PC-3 (cell line): ENCODE measurements at regions not wholly inside any gene's neighbourhood (a gene's known extent, or its start where the extent isn't known, plus 50 kb on each side); places are given as distances from the start of the nearest gene placed in this dataset.

Experiments used
- ATAC-seq: fragments of 200-7000 bp; cut with Tn5 transposase; 2 replicates; pipeline ENCODE4 v1.9.1; 2020; ENCODE audit warnings: mild to moderate bottlenecking, moderate library complexity
- BruUV-seq: library from RNA; stranded (reverse); fragments of 400-500 nt; replicated peaks from 2 replicates; lab custom pipeline; 2021; lab: Mats Ljungman, UMichigan
- CTCF ChIA-PET: fragments of 300-600 bp; sonication (Branson Sonifier 250); formaldehyde crosslinking; loops from one replicate; lab custom pipeline; 2022; ENCODE audit warnings: antibody characterized with exemption; lab: Charles Lee
- POLR2A ChIA-PET: fragments of 300-600 bp; sonication (Branson Sonifier 250); formaldehyde crosslinking; loops from one replicate; lab custom pipeline; 2022; ENCODE audit warnings: antibody characterized with exemption; ENCODE audit not compliant: unreplicated experiment; lab: Charles Lee
- DNase-seq: peaks from one replicate; pipeline ENCODE4 v3.0.0-alpha.2; 2015
- H2AFZ ChIP-seq: fragments of 300-600 bp; sonication (generic); 2 replicates; pipeline ENCODE4 v1.6.0; 2016; ENCODE audit warnings: antibody characterized with exemption, low read length
- H3F3A ChIP-seq: fragments of 300-600 bp; sonication (generic); one replicate; pipeline ENCODE4 v1.6.0; 2017; ENCODE audit warnings: antibody characterized with exemption, low read length, control low read depth, mild to moderate bottlenecking; ENCODE audit not compliant: unreplicated experiment
- H3K27ac ChIP-seq: fragments of 300-600 bp; sonication (generic); 2 replicates; pipeline ENCODE4 v1.5.1; 2016; ENCODE audit warnings: mild to moderate bottlenecking, low read length
- H3K27me3 ChIP-seq: fragments of 300-600 bp; sonication (generic); 2 replicates; pipeline ENCODE4 v1.6.1; 2016; ENCODE audit warnings: low read length, mixed read lengths
- H3K36me3 ChIP-seq: fragments of 300-600 bp; sonication (generic); 2 replicates; pipeline ENCODE4 v1.6.1; 2016; ENCODE audit warnings: low read depth, mixed run types, low read length, mixed read lengths
- H3K4me1 ChIP-seq: fragments of 300-600 bp; sonication (generic); 2 replicates; pipeline ENCODE4 v1.5.1; 2016; ENCODE audit warnings: low read length; ENCODE audit not compliant: insufficient read depth
- H3K4me2 ChIP-seq: fragments of 300-600 bp; sonication (generic); 2 replicates; pipeline ENCODE4 v1.6.0; 2016; ENCODE audit warnings: low read length
- H3K4me3 ChIP-seq: fragments of 300-600 bp; sonication (generic); 2 replicates; pipeline ENCODE4 v1.5.1; 2016; ENCODE audit warnings: mild to moderate bottlenecking, low read length, mixed read lengths
- H3K79me2 ChIP-seq: fragments of 300-600 bp; sonication (generic); 2 replicates; pipeline ENCODE4 v1.6.1; 2017; ENCODE audit warnings: low read length, mixed read lengths
- H3K9ac ChIP-seq: fragments of 300-600 bp; sonication (generic); 2 replicates; pipeline ENCODE4 v1.6.0; 2016; ENCODE audit warnings: mild to moderate bottlenecking, low read length
- H3K9me2 ChIP-seq: fragments of 300-600 bp; sonication (generic); replicated peaks from 2 replicates; pipeline ENCODE4 v1.6.1; 2016; ENCODE audit warnings: mixed run types, low read length, mixed read lengths
- H3K9me3 ChIP-seq: fragments of 300-600 bp; sonication (generic); 2 replicates; pipeline ENCODE4 v1.6.1; 2016; ENCODE audit warnings: low read length, mixed read lengths
- H4K20me1 ChIP-seq: fragments of 300-600 bp; sonication (generic); 2 replicates; pipeline ENCODE4 v1.6.1; 2016; ENCODE audit warnings: low read length, mixed read lengths
- EZH2 ChIP-seq: fragments of 300-600 bp; sonication (generic); IDR thresholded peaks from one replicate; pipeline ENCODE4 v1.6.1; 2017; ENCODE audit warnings: antibody characterized with exemption, mild to moderate bottlenecking, low read length; ENCODE audit not compliant: unreplicated experiment
- EZH2phosphoT487 ChIP-seq: fragments of 300-600 bp; sonication (generic); IDR thresholded peaks from 2 replicates; pipeline ENCODE4 v1.6.1; 2018; ENCODE audit warnings: mild to moderate bottlenecking, antibody characterized with exemption, low read length, borderline replicate concordance
- intact Hi-C: fragments of 100-400 bp; cut with micrococcal nuclease; formaldehyde crosslinking; loops from 2 replicates; pipeline ENCODE4 v1.9.0; 2023
- TF ChIP-seq, protein P1 (sequence below): fragments of 300-600 bp; sonication (generic); conservative IDR thresholded peaks from 2 replicates; pipeline ENCODE4 v1.5.1; 2017; ENCODE audit warnings: antibody characterized with exemption, low read depth, mild to moderate bottlenecking, low read length

DNA sequence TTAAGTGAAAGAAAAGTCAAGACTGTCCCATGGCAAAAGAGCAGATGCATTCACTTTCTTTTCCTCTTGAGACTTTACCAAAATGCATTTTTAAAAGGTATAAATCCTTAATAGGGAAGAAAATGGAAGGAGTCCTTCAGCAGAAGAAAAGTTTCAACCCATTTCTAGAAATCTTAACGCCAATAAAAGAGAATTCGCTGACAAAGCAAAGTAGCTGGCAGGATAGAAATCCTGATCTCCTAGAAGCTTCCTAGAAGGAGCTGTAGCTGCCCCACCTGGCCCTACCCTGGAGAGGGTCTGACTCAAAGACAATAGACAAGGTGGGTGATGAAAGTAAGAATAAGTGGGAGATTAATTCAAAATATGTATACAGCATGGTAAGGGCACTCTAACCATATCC lies 144.9 kb upstream of the PKDCC start:
- H3K27ac ChIP-seq: no peak overlapping the region
- DNase-seq (no peak), ATAC-seq (no peak)
- no peaks in the 10 kb centered on the region for H4K20me1 ChIP-seq
- no peak overlapping the region for H3K4me3 ChIP-seq
- TF ChIP-seq EZH2phosphoT487 (no peak), EZH2 (no peak)
- TF ChIP-seq, protein P1, sequence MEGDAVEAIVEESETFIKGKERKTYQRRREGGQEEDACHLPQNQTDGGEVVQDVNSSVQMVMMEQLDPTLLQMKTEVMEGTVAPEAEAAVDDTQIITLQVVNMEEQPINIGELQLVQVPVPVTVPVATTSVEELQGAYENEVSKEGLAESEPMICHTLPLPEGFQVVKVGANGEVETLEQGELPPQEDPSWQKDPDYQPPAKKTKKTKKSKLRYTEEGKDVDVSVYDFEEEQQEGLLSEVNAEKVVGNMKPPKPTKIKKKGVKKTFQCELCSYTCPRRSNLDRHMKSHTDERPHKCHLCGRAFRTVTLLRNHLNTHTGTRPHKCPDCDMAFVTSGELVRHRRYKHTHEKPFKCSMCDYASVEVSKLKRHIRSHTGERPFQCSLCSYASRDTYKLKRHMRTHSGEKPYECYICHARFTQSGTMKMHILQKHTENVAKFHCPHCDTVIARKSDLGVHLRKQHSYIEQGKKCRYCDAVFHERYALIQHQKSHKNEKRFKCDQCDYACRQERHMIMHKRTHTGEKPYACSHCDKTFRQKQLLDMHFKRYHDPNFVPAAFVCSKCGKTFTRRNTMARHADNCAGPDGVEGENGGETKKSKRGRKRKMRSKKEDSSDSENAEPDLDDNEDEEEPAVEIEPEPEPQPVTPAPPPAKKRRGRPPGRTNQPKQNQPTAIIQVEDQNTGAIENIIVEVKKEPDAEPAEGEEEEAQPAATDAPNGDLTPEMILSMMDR: no peak
- H3K36me3 ChIP-seq: no peaks in the 10 kb centered on the region
- H3K79me2 ChIP-seq: no peaks in the 10 kb centered on the region
- no peaks in the 10 kb centered on the region for H3K9me3 ChIP-seq
- peaks cover 5% of the 10 kb centered on the region for H3K4me1 ChIP-seq
- no peaks in the 10 kb centered on the region for H3K9me2 ChIP-seq
- no peaks in the 10 kb centered on the region for H3F3A ChIP-seq
- no peak overlapping the region for H3K4me2 ChIP-seq
- no TSS peak for BruUV-seq
- H2AFZ ChIP-seq: no peak overlapping the region
- ChIA-PET CTCF (no interaction called here), POLR2A (no interaction called here)
- intact Hi-C loops: no loop called here
- H3K27me3 ChIP-seq: 0 out of 2 replicates have a peak, but pooled peaks cover 4% of the 10 kb centered on the region
- no peak overlapping the region for H3K9ac ChIP-seq

DNA sequence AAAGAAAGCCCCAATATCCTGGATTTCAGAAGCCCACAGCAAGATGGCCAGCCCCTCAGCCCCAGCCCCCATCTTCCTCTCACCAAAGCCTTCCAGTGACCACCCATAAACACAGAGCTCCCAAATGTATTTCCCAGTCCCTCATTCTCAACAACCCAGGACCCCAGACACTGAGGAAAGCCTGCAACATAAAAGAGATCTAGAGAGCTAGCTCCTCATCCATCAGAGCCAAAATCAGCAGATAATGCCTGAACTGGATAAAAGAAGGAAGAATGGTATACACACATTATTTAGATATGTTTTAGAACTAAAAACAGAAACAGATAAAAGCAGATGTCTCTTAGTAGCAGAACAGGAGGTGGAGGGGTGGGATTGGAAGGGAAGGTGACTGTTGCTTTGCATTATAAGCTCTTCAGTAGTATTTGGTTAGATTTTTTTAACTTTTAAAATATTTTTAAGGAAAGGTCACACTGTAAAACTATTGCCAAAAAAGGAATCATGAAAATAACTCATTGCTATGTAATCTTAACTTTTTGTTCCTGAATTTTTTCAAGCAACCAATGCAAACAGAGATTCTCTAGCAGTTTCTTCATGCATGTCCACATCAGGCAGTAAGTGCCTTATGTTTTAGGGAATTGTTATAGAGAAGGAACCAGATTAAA lies 144.2 kb upstream of the PKDCC start:
- no peaks in the 10 kb centered on the region for H4K20me1 ChIP-seq
- no peaks in the 10 kb centered on the region for H3K9me2 ChIP-seq
- H2AFZ ChIP-seq: no peak overlapping the region
- ChIA-PET POLR2A (no interaction called here), CTCF (no interaction called here)
- 0 out of 2 replicates have a peak, but pooled peaks cover 4% of the 10 kb centered on the region for H3K27me3 ChIP-seq
- H3F3A ChIP-seq: no peaks in the 10 kb centered on the region
- ATAC-seq: no peak
- intact Hi-C loops: no loop called here
- no TSS peak for BruUV-seq
- H3K4me1 ChIP-seq: peaks cover 10% of the 10 kb centered on the region
- no peaks in the 10 kb centered on the region for H3K79me2 ChIP-seq
- no peak overlapping the region for H3K27ac ChIP-seq
- TF ChIP-seq, protein P1: no peak
- TF ChIP-seq EZH2phosphoT487: no peak
- no peak for TF ChIP-seq EZH2
- DNase-seq: no peak
- H3K9me3 ChIP-seq: no peaks in the 10 kb centered on the region
- no peak overlapping the region for H3K4me3 ChIP-seq
- no peaks in the 10 kb centered on the region for H3K36me3 ChIP-seq
- no peak overlapping the region for H3K9ac ChIP-seq
- no peak overlapping the region for H3K4me2 ChIP-seq

DNA sequence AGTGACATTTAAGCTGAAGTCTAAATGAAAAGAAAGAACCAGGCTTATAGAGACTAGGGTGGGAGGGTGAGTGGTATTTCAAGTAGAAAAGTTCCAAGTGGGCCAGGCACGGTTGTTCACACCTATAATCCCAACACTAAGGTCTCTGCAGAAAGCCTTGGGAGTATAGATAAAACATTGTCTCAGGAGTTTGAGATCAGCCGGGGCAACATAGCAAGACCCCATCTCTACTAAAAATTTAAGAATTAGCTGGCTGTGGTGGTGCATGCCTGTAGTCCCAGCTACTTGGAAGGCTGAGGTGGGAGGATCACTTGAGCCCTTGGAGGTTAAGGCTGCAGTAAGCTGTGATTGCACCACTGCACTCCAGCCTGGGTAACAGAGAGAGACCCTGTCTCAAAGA lies 143.4 kb upstream of the PKDCC start:
- no peak overlapping the region for H2AFZ ChIP-seq
- 0 out of 2 replicates have a peak, but pooled peaks cover 4% of the 10 kb centered on the region for H3K27me3 ChIP-seq
- intact Hi-C loops: no loop called here
- H3K27ac ChIP-seq: no peak overlapping the region
- no peaks in the 10 kb centered on the region for H3K9me2 ChIP-seq
- H4K20me1 ChIP-seq: no peaks in the 10 kb centered on the region
- no peak for DNase-seq
- ATAC-seq: no peak
- H3K9ac ChIP-seq: no peak overlapping the region
- H3K36me3 ChIP-seq: no peaks in the 10 kb centered on the region
- ChIA-PET CTCF (no interaction called here), POLR2A (no interaction called here)
- H3K4me2 ChIP-seq: no peak overlapping the region
- no peaks in the 10 kb centered on the region for H3K79me2 ChIP-seq
- TF ChIP-seq EZH2: no peak
- TF ChIP-seq, protein P1: no peak
- TF ChIP-seq EZH2phosphoT487: no peak
- H3K4me3 ChIP-seq: no peak overlapping the region
- BruUV-seq: no TSS peak
- no peaks in the 10 kb centered on the region for H3K9me3 ChIP-seq
- H3K4me1 ChIP-seq: peaks cover 10% of the 10 kb centered on the region
- H3F3A ChIP-seq: no peaks in the 10 kb centered on the region
